ENCODE measurements at regions not wholly inside any gene's neighbourhood (a gene's known extent, or its start where the extent isn't known, plus 50 kb on each side); places are given as distances from the start of the nearest gene placed in this dataset.

DNA sequence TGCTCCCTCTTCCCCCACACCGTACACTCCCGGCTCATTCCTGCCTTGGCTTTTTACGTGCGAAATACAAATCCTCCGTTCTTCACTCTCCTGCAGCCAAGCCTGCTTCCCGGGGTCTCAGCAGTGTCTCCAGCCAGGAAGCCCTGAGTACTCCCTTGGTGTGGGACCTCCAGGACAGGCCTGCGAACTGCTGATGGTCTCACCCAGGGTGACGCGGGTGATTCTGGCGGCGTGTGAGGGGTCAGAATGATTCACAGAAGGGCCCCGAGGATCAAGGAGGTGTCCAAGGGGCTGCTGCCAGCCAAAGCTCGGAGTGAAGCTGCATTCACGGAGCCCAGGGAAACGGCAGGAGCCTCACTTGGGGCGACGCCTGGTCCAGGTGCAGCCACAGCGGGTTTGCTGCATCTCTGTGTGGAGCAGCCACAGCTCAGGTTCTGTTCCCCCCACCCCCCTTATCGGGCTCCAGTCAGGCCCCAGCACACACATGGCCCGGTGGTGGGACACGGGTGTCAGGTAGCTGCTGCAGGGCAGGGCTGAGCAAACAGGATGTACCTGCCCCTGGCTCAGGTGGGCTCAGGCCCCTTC is 337.7 kb upstream of the MYT1L start:
- Histone ChIP-seq H3K27me3 (replicated peaks; ENCODE audit: insufficient read depth, low read length) (no peaks in the 10 kb centered on the region), H3K4me3 (ENCODE audit: low read length) (no peak overlapping the region), H3K4me1 (ENCODE audit: low read length) (no peaks in the 10 kb centered on the region), H4K20me1 (ENCODE audit: insufficient read depth, low read length) (no peaks in the 10 kb centered on the region), H2AFZ (ENCODE audit: low read length) (no peak overlapping the region), H3K9ac (ENCODE audit: low read length) (no peak overlapping the region), H3K36me3 (replicated peaks; ENCODE audit: insufficient read depth, low read length) (no peaks in the 10 kb centered on the region), H3K27ac (ENCODE audit: low read length) (no peak overlapping the region), H3F3A (ENCODE audit: insufficient read depth, low read length) (no peaks in the 10 kb centered on the region), H3K9me3 (replicated peaks; ENCODE audit: insufficient read depth, low read length) (no peaks in the 10 kb centered on the region), H3K4me2 (ENCODE audit: low read depth, low read length) (no peak overlapping the region), H3K9me2 (replicated peaks; ENCODE audit: insufficient read depth, low read length) (no peaks in the 10 kb centered on the region), H3K79me2 (ENCODE audit: low read length) (no peaks in the 10 kb centered on the region)
- no peak for DNase-seq
- TF ChIP-seq EZH2 (optimal IDR thresholded peaks at IDR 0.05; ENCODE audit: low read depth, low read length) (no peak), CTCF (IDR thresholded peaks at IDR 0.05; ENCODE audit: low read length) (no peak), EZH2phosphoT487 (IDR thresholded peaks at IDR 0.05; ENCODE audit: low read length) (no peak)

GRCh38 chr2:2667690-2668089 is 336.6 kb upstream of the MYT1L start:
- H3K79me2 ChIP-seq (ENCODE audit: low read length), result no peaks in the 10 kb centered on the region
- H3K4me3 ChIP-seq (ENCODE audit: low read length), result no peak overlapping the region
- TF ChIP-seq CTCF (IDR thresholded peaks at IDR 0.05; ENCODE audit: low read length) (no peak), EZH2 (optimal IDR thresholded peaks at IDR 0.05; ENCODE audit: low read depth, low read length) (no peak), EZH2phosphoT487 (IDR thresholded peaks at IDR 0.05; ENCODE audit: low read length) (no peak)

DNA sequence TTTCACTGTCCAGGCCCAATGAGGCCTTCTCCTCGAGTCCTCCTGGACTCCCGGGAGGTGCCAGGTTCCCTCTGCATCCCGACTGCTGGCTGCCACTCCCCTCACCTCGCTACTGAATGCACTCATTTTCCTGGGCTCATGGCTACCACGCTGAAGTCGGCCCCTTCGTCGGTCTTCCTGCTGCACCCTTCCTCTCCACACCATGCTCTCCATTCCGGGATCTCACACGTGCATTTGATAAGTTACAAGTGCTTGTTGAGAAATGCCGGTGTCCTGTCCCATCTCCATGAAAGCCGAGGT is 334.7 kb upstream of the MYT1L start:
- no peak overlapping the region for H3K9ac ChIP-seq (ENCODE audit: low read length)
- H3K9me3 ChIP-seq (replicated peaks; ENCODE audit: insufficient read depth, low read length), result no peaks in the 10 kb centered on the region
- H3K4me1 ChIP-seq (ENCODE audit: low read length), result no peaks in the 10 kb centered on the region
- H3K27ac ChIP-seq (ENCODE audit: low read length), result no peak overlapping the region
- TF ChIP-seq CTCF (IDR thresholded peaks at IDR 0.05; ENCODE audit: low read length) (no peak), EZH2phosphoT487 (IDR thresholded peaks at IDR 0.05; ENCODE audit: low read length) (no peak), EZH2 (optimal IDR thresholded peaks at IDR 0.05; ENCODE audit: low read depth, low read length) (no peak)
- H3K79me2 ChIP-seq (ENCODE audit: low read length), result no peaks in the 10 kb centered on the region
- H4K20me1 ChIP-seq (ENCODE audit: insufficient read depth, low read length), result no peaks in the 10 kb centered on the region
- no peaks in the 10 kb centered on the region for H3F3A ChIP-seq (ENCODE audit: insufficient read depth, low read length)
- no peak overlapping the region for H3K4me2 ChIP-seq (ENCODE audit: low read depth, low read length)
- no peak for DNase-seq
- no peaks in the 10 kb centered on the region for H3K27me3 ChIP-seq (replicated peaks; ENCODE audit: insufficient read depth, low read length)
- no peaks in the 10 kb centered on the region for H3K36me3 ChIP-seq (replicated peaks; ENCODE audit: insufficient read depth, low read length)
- H3K4me3 ChIP-seq (ENCODE audit: low read length), result no peak overlapping the region
- H2AFZ ChIP-seq (ENCODE audit: low read length), result no peak overlapping the region
- no peaks in the 10 kb centered on the region for H3K9me2 ChIP-seq (replicated peaks; ENCODE audit: insufficient read depth, low read length)

More at GRCh38 chr2:2667690-2668089, 336.6 kb upstream of the MYT1L start:
- Histone ChIP-seq H3K27me3 (replicated peaks; ENCODE audit: insufficient read depth, low read length) (no peaks in the 10 kb centered on the region), H3K27ac (ENCODE audit: low read length) (no peak overlapping the region), H3K9me2 (replicated peaks; ENCODE audit: insufficient read depth, low read length) (no peaks in the 10 kb centered on the region), H3K4me2 (ENCODE audit: low read depth, low read length) (no peak overlapping the region), H3K9me3 (replicated peaks; ENCODE audit: insufficient read depth, low read length) (no peaks in the 10 kb centered on the region), H3K4me1 (ENCODE audit: low read length) (no peaks in the 10 kb centered on the region), H3F3A (ENCODE audit: insufficient read depth, low read length) (no peaks in the 10 kb centered on the region), H3K9ac (ENCODE audit: low read length) (no peak overlapping the region), H4K20me1 (ENCODE audit: insufficient read depth, low read length) (no peaks in the 10 kb centered on the region), H3K36me3 (replicated peaks; ENCODE audit: insufficient read depth, low read length) (no peaks in the 10 kb centered on the region), H2AFZ (ENCODE audit: low read length) (no peak overlapping the region)
- no peak for DNase-seq

All from MM.1S (cell line).